ENCODE measurements at regions not wholly inside any gene's neighbourhood (a gene's known extent, or its start where the extent isn't known, plus 50 kb on each side); places are given as distances from the start of the nearest gene placed in this dataset.

DNA sequence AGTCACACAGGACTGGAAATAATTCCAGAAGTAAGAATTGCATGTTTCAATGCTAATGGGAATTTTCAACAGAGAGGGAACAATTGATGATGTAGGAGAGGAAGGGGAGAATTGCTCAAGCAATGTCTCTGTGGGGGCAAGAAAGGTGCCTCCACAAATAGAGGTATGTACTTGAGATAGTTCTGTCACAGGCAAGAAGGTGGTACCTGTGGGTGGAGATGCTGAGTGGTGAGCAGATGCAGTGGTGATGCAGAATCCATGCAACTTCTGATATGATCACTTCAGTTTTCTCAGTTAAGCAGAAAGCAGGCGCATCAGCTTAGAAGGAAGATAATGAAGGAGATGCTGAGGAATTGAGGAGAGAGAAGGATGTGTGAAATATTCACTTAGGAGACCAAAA is 55.1 kb upstream of the SEC24B start:
- no peak overlapping the region for H3K4ac ChIP-seq (ENCODE audit: low read depth, low read length)
- no peaks in the 10 kb centered on the region for H3K79me1 ChIP-seq (ENCODE audit: low read length)
- no peak overlapping the region for H3K9ac ChIP-seq (ENCODE audit: low read length)
- no peak overlapping the region for H2BK5ac ChIP-seq (ENCODE audit: low read depth, low read length, poor library complexity)
- H3K23ac ChIP-seq (ENCODE audit: low read length): no peak overlapping the region
- no peak overlapping the region for H2AFZ ChIP-seq (ENCODE audit: insufficient read depth, low read length, poor library complexity)
- H3K4me2 ChIP-seq (ENCODE audit: low read length): no peak overlapping the region
- peaks cover 0 to 2% of the 10 kb centered on the region in 2 experiments for H3K4me1 ChIP-seq (ENCODE audit: control insufficient read depth in 1 of 2, insufficient read depth in 2 of 2, low read length in 2 of 2)
- H3K27me3 ChIP-seq (ENCODE audit: insufficient read depth, low read length): no peaks in the 10 kb centered on the region
- no peak overlapping the region for H4K8ac ChIP-seq (ENCODE audit: low read depth, low read length)
- no peak overlapping the region for H3K27ac ChIP-seq (ENCODE audit: low read depth, low read length)
- no peaks in the 10 kb centered on the region for H3K9me3 ChIP-seq (ENCODE audit: insufficient read depth, low read depth, low read length)
- H3K36me3 ChIP-seq (ENCODE audit: control insufficient read depth in 1 of 2, insufficient read depth in 2 of 2, low read length in 2 of 2): no peaks in the 10 kb centered on the region
- no peak overlapping the region for H4K12ac ChIP-seq (ENCODE audit: low read depth, low read length)
- DNase-seq: no peak
- WGBS (ENCODE audit: extremely low coverage, insufficient coverage, insufficient read length): no CpG with 5 or more reads among the region's 1 CpG
- H3K14ac ChIP-seq (ENCODE audit: low read length): no peak overlapping the region
- H3K4me3 ChIP-seq (ENCODE audit: low read depth, low read length): no peak overlapping the region
- no peak overlapping the region for H4K91ac ChIP-seq (ENCODE audit: low read depth, low read length)
- no peak overlapping the region for H2AK5ac ChIP-seq (ENCODE audit: low read length)
- H2BK120ac ChIP-seq (ENCODE audit: insufficient read depth, low read length, poor library complexity): no peak overlapping the region
- no peak overlapping the region for H3K18ac ChIP-seq (ENCODE audit: low read length)
- no peaks in the 10 kb centered on the region for H3K79me2 ChIP-seq (ENCODE audit: control insufficient read depth, insufficient read depth, low read length, poor library complexity)
- H2BK12ac ChIP-seq (ENCODE audit: low read length): no peak overlapping the region

- H3K18ac ChIP-seq (ENCODE audit: low read length): no peak overlapping the region
- no peaks in the 10 kb centered on the region for H3K9me3 ChIP-seq (ENCODE audit: insufficient read depth, low read depth, low read length)
- H2BK12ac ChIP-seq (ENCODE audit: low read length): no peak overlapping the region
- H3K9ac ChIP-seq (ENCODE audit: low read length): no peak overlapping the region
- no peak overlapping the region for H2BK120ac ChIP-seq (ENCODE audit: insufficient read depth, low read length, poor library complexity)
- WGBS (ENCODE audit: extremely low coverage, insufficient coverage, insufficient read length): no CpG with 5 or more reads among the region's 3 CpGs
- no peak overlapping the region for H3K4me2 ChIP-seq (ENCODE audit: low read length)
- H3K79me1 ChIP-seq (ENCODE audit: low read length): no peaks in the 10 kb centered on the region
- no peak overlapping the region for H2AFZ ChIP-seq (ENCODE audit: insufficient read depth, low read length, poor library complexity)
- H3K14ac ChIP-seq (ENCODE audit: low read length): no peak overlapping the region
- no peak for DNase-seq
- H3K4me3 ChIP-seq (ENCODE audit: low read depth, low read length): no peak overlapping the region
- no peak overlapping the region for H2BK5ac ChIP-seq (ENCODE audit: low read depth, low read length, poor library complexity)
- no peaks in the 10 kb centered on the region for H3K27me3 ChIP-seq (ENCODE audit: insufficient read depth, low read length)
- peaks cover 0 to 2% of the 10 kb centered on the region in 2 experiments for H3K4me1 ChIP-seq (ENCODE audit: control insufficient read depth in 1 of 2, insufficient read depth in 2 of 2, low read length in 2 of 2)
- no peak overlapping the region for H4K12ac ChIP-seq (ENCODE audit: low read depth, low read length)
- H4K8ac ChIP-seq (ENCODE audit: low read depth, low read length): no peak overlapping the region
- H3K27ac ChIP-seq (ENCODE audit: low read depth, low read length): no peak overlapping the region
- no peaks in the 10 kb centered on the region for H3K36me3 ChIP-seq (ENCODE audit: control insufficient read depth in 1 of 2, insufficient read depth in 2 of 2, low read length in 2 of 2)
- no peak overlapping the region for H3K23ac ChIP-seq (ENCODE audit: low read length)
- H3K79me2 ChIP-seq (ENCODE audit: control insufficient read depth, insufficient read depth, low read length, poor library complexity): no peaks in the 10 kb centered on the region
- no peak overlapping the region for H2AK5ac ChIP-seq (ENCODE audit: low read length)
- no peak overlapping the region for H4K91ac ChIP-seq (ENCODE audit: low read depth, low read length)
- no peak overlapping the region for H3K4ac ChIP-seq (ENCODE audit: low read depth, low read length)
Measured at GRCh38 chr4:109378076-109378475, 55.5 kb upstream of the SEC24B start.

GRCh38 chr4:109375778-109376414 is 57.7 kb upstream of the SEC24B start:
- Histone ChIP-seq H3K18ac (ENCODE audit: low read length) (no peak overlapping the region), H3K4me3 (ENCODE audit: low read depth, low read length) (no peak overlapping the region)
- WGBS (ENCODE audit: extremely low coverage, insufficient coverage, insufficient read length): no CpG with 5 or more reads among the region's 8 CpGs

GRCh38 chr4:109368661-109369060 is 65.0 kb upstream of the SEC24B start:
- H3K27me3 ChIP-seq (ENCODE audit: insufficient read depth, low read length): no peaks in the 10 kb centered on the region
- H3K79me1 ChIP-seq (ENCODE audit: low read length): no peaks in the 10 kb centered on the region
- no peak overlapping the region for H3K4ac ChIP-seq (ENCODE audit: low read depth, low read length)
- no peaks in the 10 kb centered on the region for H3K4me1 ChIP-seq (ENCODE audit: control insufficient read depth in 1 of 2, insufficient read depth in 2 of 2, low read length in 2 of 2)
- no peak overlapping the region for H3K27ac ChIP-seq (ENCODE audit: low read depth, low read length)
- H3K4me3 ChIP-seq (ENCODE audit: low read depth, low read length): no peak overlapping the region
- no peak overlapping the region for H3K23ac ChIP-seq (ENCODE audit: low read length)
- no peak overlapping the region for H3K18ac ChIP-seq (ENCODE audit: low read length)
- H4K8ac ChIP-seq (ENCODE audit: low read depth, low read length): no peak overlapping the region
- no peak overlapping the region for H2AFZ ChIP-seq (ENCODE audit: insufficient read depth, low read length, poor library complexity)
- no peak overlapping the region for H4K91ac ChIP-seq (ENCODE audit: low read depth, low read length)
- DNase-seq: no peak
- no peak overlapping the region for H3K9ac ChIP-seq (ENCODE audit: low read length)
- H2BK12ac ChIP-seq (ENCODE audit: low read length): no peak overlapping the region
- no peak overlapping the region for H3K14ac ChIP-seq (ENCODE audit: low read length)
- no peak overlapping the region for H4K12ac ChIP-seq (ENCODE audit: low read depth, low read length)
- H3K79me2 ChIP-seq (ENCODE audit: control insufficient read depth, insufficient read depth, low read length, poor library complexity): no peaks in the 10 kb centered on the region
- no peaks in the 10 kb centered on the region for H3K9me3 ChIP-seq (ENCODE audit: insufficient read depth, low read depth, low read length)
- WGBS (ENCODE audit: extremely low coverage, insufficient coverage, insufficient read length): no CpG with 5 or more reads among the region's 3 CpGs
- no peak overlapping the region for H2BK120ac ChIP-seq (ENCODE audit: insufficient read depth, low read length, poor library complexity)
- no peak overlapping the region for H2BK5ac ChIP-seq (ENCODE audit: low read depth, low read length, poor library complexity)
- H2AK5ac ChIP-seq (ENCODE audit: low read length): no peak overlapping the region
- no peaks in the 10 kb centered on the region for H3K36me3 ChIP-seq (ENCODE audit: control insufficient read depth in 1 of 2, insufficient read depth in 2 of 2, low read length in 2 of 2)
- no peak overlapping the region for H3K4me2 ChIP-seq (ENCODE audit: low read length)

More at GRCh38 chr4:109375778-109376414, 57.7 kb upstream of the SEC24B start:
- H3K9me3 ChIP-seq (ENCODE audit: insufficient read depth, low read depth, low read length): no peaks in the 10 kb centered on the region
- H3K4me2 ChIP-seq (ENCODE audit: low read length): no peak overlapping the region
- no peak overlapping the region for H4K12ac ChIP-seq (ENCODE audit: low read depth, low read length)
- H3K36me3 ChIP-seq (ENCODE audit: control insufficient read depth in 1 of 2, insufficient read depth in 2 of 2, low read length in 2 of 2): no peaks in the 10 kb centered on the region
- peaks cover 0 to 2% of the 10 kb centered on the region in 2 experiments for H3K4me1 ChIP-seq (ENCODE audit: control insufficient read depth in 1 of 2, insufficient read depth in 2 of 2, low read length in 2 of 2)
- no peak overlapping the region for H4K8ac ChIP-seq (ENCODE audit: low read depth, low read length)
- H2BK5ac ChIP-seq (ENCODE audit: low read depth, low read length, poor library complexity): no peak overlapping the region
- DNase-seq: peak; percentile 58 to 73
- no peak overlapping the region for H3K9ac ChIP-seq (ENCODE audit: low read length)
- H3K27ac ChIP-seq (ENCODE audit: low read depth, low read length): no peak overlapping the region
- no peak overlapping the region for H2BK12ac ChIP-seq (ENCODE audit: low read length)
- H3K27me3 ChIP-seq (ENCODE audit: insufficient read depth, low read length): no peaks in the 10 kb centered on the region
- no peak overlapping the region for H3K4ac ChIP-seq (ENCODE audit: low read depth, low read length)
- H2AK5ac ChIP-seq (ENCODE audit: low read length): no peak overlapping the region
- H3K79me2 ChIP-seq (ENCODE audit: control insufficient read depth, insufficient read depth, low read length, poor library complexity): no peaks in the 10 kb centered on the region
- no peaks in the 10 kb centered on the region for H3K79me1 ChIP-seq (ENCODE audit: low read length)
- H3K14ac ChIP-seq (ENCODE audit: low read length): no peak overlapping the region
- H4K91ac ChIP-seq (ENCODE audit: low read depth, low read length): no peak overlapping the region
- H2AFZ ChIP-seq (ENCODE audit: insufficient read depth, low read length, poor library complexity): no peak overlapping the region
- no peak overlapping the region for H2BK120ac ChIP-seq (ENCODE audit: insufficient read depth, low read length, poor library complexity)
- H3K23ac ChIP-seq (ENCODE audit: low read length): no peak overlapping the region
